MCF 10A (cell line): ENCODE measurements at regions not wholly inside any gene's neighbourhood (a gene's known extent, or its start where the extent isn't known, plus 50 kb on each side); places are given as distances from the start of the nearest gene placed in this dataset.

Source experiments
- BruUV-seq: library from RNA; stranded (reverse); fragments of 400-500 nt; replicated peaks from 2 replicates; lab custom pipeline; 2021; lab: Mats Ljungman, UMichigan
- CTCF ChIA-PET: fragments of 300-600 bp; sonication (Branson Sonifier 250); formaldehyde crosslinking; extraction: SDS; loops from one replicate; lab custom pipeline; 2021; ENCODE audit warnings: antibody characterized with exemption, inconsistent platforms; lab: Yijun Ruan, JAX
- POLR2A ChIA-PET: fragments of 300-600, 350-650 bp; sonication (Branson Sonifier 250); formaldehyde crosslinking; extraction: SDS; loops from one replicate; lab custom pipeline; 2020; ENCODE audit warnings: antibody characterized with exemption, inconsistent platforms; lab: Yijun Ruan, JAX
- DNase-seq: peaks from one replicate; pipeline ENCODE4 v3.0.0-alpha.2; 2018; ENCODE audit not compliant: unreplicated experiment
- H3K27ac Mint-ChIP-seq: one replicate; pipeline ENCODE4 v1.8.0; 2022; ENCODE audit warnings: mild to moderate bottlenecking, low read depth, mixed read lengths; ENCODE audit not compliant: unreplicated experiment
- H3K27me3 Mint-ChIP-seq: one replicate; pipeline ENCODE4 v1.8.0; 2022; ENCODE audit warnings: mixed read lengths; ENCODE audit not compliant: insufficient read depth, unreplicated experiment
- H3K36me3 Mint-ChIP-seq: one replicate; pipeline ENCODE4 v1.8.0; 2022; ENCODE audit warnings: mild to moderate bottlenecking, moderate library complexity, mixed read lengths; ENCODE audit not compliant: insufficient read depth, unreplicated experiment
- H3K4me1 Mint-ChIP-seq: one replicate; pipeline ENCODE4 v1.8.0; 2022; ENCODE audit warnings: mixed read lengths; ENCODE audit not compliant: insufficient read depth, unreplicated experiment
- H3K4me3 Mint-ChIP-seq: one replicate; pipeline ENCODE4 v1.8.0; 2022; ENCODE audit warnings: mild to moderate bottlenecking, moderate library complexity, mixed read lengths; ENCODE audit not compliant: unreplicated experiment
- H3K9me3 Mint-ChIP-seq: one replicate; pipeline ENCODE4 v1.8.0; 2022; ENCODE audit warnings: mixed read lengths; ENCODE audit not compliant: unreplicated experiment
- CTCF ChIP-seq: fragments of 200-600 bp; IDR thresholded peaks from one replicate; pipeline ENCODE4 v1.8.0; 2022; ENCODE audit warnings: antibody characterized with exemption, mild to moderate bottlenecking; ENCODE audit not compliant: unreplicated experiment
- intact Hi-C: fragments of 100-400 bp; cut with micrococcal nuclease; formaldehyde crosslinking; loops from 2 replicates; pipeline ENCODE4 v1.14.1; 2022

GRCh38 chr7:109955986-109956385 is 1134.9 kb upstream of the LRRN3 start:
- Mint-ChIP-seq H3K9me3 (no peaks in the 10 kb centered on the region), H3K36me3 (no peaks in the 10 kb centered on the region), H3K27ac (no peak overlapping the region), H3K27me3 (no peaks in the 10 kb centered on the region), H3K4me1 (no peaks in the 10 kb centered on the region), H3K4me3 (no peak overlapping the region)
- no peak for DNase-seq
- POLR2A ChIA-PET = no interaction called here
- intact Hi-C loops = no loop called here
- CTCF ChIA-PET = interaction anchor here (0.7 kb wide), 1 partner anchor 1051 kb away, joined by 3 read pairs; no protein-coding TSS in a partner anchor
- TF ChIP-seq CTCF = no peak
- no TSS peak for BruUV-seq

- intact Hi-C loops = no loop called here
- TF ChIP-seq CTCF = no peak
- no peak overlapping the region for H3K27ac Mint-ChIP-seq
- no peaks in the 10 kb centered on the region for H3K36me3 Mint-ChIP-seq
- H3K27me3 Mint-ChIP-seq = no peaks in the 10 kb centered on the region
- POLR2A ChIA-PET = no interaction called here
- BruUV-seq = no TSS peak
- H3K4me3 Mint-ChIP-seq = no peak overlapping the region
- no peak for DNase-seq
- H3K9me3 Mint-ChIP-seq = no peaks in the 10 kb centered on the region
- CTCF ChIA-PET = interaction anchor here (0.7 kb wide), 1 partner anchor 1052 kb away, joined by 3 read pairs; no protein-coding TSS in a partner anchor
- no peaks in the 10 kb centered on the region for H3K4me1 Mint-ChIP-seq
These were observed 1134.0 kb upstream of the LRRN3 start for GRCh38 chr7:109956916-109957315.

- no TSS peak for BruUV-seq
- POLR2A ChIA-PET = no interaction called here
- CTCF ChIA-PET = no interaction called here
- intact Hi-C loops = no loop called here
- H3K27ac Mint-ChIP-seq = no peak overlapping the region
- TF ChIP-seq CTCF = no peak
- no peaks in the 10 kb centered on the region for H3K27me3 Mint-ChIP-seq
- H3K36me3 Mint-ChIP-seq = no peaks in the 10 kb centered on the region
- peaks cover 5% of the 10 kb centered on the region for H3K4me1 Mint-ChIP-seq
- H3K9me3 Mint-ChIP-seq = peaks cover 3% of the 10 kb centered on the region
- DNase-seq = no peak
- H3K4me3 Mint-ChIP-seq = no peak overlapping the region
These were observed 1127.2 kb upstream of the LRRN3 start for GRCh38 chr7:109963741-109964140.

- H3K4me1 Mint-ChIP-seq = peaks cover 5% of the 10 kb centered on the region
- ChIA-PET CTCF (no interaction called here), POLR2A (no interaction called here)
- peak; percentile 31 for DNase-seq
- no peak overlapping the region for H3K4me3 Mint-ChIP-seq
- no peak overlapping the region for H3K27ac Mint-ChIP-seq
- BruUV-seq = no TSS peak
- no peaks in the 10 kb centered on the region for H3K27me3 Mint-ChIP-seq
- peaks cover 6% of the 10 kb centered on the region for H3K9me3 Mint-ChIP-seq
- intact Hi-C loops = no loop called here
- no peaks in the 10 kb centered on the region for H3K36me3 Mint-ChIP-seq
- no peak for TF ChIP-seq CTCF
These were observed 1126.1 kb upstream of the LRRN3 start for GRCh38 chr7:109964780-109965179.
